Activated CD4-positive, alpha-beta T cell treated with anti-CD3 and anti-CD28 coated beads for 24 hours (primary cell): ENCODE measurements at regions not wholly inside any gene's neighbourhood (a gene's known extent, or its start where the extent isn't known, plus 50 kb on each side); places are given as distances from the start of the nearest gene placed in this dataset.

Experiments used
- DNase-seq, 2 donors: peaks; one replicate each; pipeline ENCODE4 v3.0.0-alpha.2; 2020; ENCODE audit warnings: low read depth in 2 of 2

DNA sequence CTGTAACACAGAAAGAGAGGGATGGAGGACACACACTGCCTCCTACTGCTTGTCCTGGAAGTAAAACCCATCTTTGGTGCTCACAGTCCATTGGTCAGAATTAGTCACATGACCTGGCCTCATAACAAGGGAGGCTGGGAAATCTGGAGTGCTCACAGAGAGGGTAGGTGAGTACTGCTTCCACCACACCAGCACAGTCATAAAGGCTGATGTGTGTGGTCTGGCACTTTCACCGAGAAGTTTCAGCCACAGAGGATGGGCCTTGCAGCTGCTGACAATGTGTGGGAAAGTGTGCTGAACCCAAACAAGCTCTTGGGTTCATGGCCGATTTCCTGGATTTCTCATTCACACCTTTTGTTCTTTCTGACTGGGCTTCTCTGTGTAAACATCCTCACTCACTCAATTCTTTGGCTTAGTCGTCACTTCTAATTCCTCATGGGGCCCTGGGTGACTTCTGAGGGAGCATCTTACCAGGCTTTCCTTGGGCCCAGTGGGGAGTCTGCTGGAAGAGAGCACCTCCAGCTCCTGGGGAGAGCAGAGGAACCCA is 100.7 kb downstream of the ASB7 start:
- DNase-seq = peak in 1 of 2 donors; percentile 15

DNA sequence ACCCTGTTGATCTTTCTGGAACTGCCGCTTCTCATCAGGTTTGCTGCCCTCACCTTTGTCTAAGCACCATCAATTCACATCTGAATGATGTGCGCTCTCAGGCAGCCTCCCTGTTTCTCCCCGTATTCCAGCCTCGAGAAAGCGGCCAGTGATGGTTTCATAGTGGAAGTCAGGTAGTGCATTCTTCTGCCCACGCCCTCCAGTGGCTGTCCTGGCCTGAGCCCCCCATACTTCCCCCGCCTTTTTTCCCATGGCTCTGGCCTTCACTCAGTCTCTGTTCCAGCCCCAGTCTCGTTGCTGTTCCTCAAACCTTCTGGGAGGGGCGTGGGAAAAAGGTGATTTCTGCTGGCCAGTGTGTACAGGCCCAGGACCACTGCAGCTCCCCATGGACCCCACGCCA is 101.3 kb downstream of the ASB7 start:
- DNase-seq = no peak

DNA sequence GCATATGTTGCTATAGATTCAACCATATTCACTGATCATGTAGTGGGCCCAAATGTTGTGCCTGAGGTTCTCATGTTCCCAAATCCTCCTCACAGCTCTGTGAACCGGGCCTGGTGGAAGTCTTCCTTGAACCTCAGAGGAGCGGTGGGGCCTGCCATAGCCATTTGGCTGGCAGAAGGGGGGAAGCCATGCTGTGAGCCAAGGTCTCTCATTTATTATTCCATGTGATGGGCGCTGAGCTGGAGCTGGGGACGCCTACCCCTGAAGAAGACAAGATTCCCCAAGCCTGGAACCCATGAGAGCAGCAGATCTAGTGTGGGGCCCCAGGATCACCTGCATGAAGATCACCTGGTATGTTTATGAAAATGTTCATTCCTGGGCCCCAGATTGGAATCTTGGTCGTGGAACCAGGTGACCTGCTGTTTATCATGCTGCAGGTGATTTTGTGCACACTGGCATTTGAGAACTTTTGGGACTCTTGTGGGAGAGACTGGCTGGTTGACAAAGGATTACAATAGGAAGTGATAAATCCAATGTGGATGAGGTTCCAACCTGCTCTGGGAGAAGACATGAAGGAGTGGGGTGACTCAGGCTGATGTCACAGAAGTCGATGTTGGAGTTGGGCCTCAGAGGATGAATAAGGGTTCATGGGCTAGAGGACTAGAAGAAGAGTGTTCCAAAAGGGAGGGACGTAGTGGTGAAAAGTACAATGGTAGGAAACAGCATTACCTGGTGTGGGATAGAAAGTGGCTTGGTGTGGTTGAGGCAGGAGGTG is 102.1 kb downstream of the ASB7 start:
- DNase-seq = no peak

DNA sequence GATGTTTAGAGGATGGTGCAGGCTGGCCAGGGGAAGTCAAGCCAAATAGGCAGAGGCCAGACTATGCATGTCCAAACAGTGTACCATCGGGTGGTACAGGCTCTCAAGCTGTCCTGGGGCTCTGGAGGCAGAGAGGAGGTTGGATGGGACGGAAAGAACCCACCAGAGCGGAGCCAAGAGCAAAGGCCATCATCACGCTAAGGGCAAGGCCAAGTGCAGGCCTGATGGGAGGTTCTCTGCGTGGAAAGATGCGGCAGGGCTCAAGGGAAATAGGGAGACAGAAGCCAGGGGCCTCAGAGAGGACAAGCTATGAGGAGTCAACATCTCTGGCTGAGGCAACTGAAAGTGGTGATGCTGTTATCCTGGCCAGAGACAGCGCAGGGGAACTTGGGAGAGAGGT is 102.7 kb downstream of the ASB7 start:
- DNase-seq = no peak

DNA sequence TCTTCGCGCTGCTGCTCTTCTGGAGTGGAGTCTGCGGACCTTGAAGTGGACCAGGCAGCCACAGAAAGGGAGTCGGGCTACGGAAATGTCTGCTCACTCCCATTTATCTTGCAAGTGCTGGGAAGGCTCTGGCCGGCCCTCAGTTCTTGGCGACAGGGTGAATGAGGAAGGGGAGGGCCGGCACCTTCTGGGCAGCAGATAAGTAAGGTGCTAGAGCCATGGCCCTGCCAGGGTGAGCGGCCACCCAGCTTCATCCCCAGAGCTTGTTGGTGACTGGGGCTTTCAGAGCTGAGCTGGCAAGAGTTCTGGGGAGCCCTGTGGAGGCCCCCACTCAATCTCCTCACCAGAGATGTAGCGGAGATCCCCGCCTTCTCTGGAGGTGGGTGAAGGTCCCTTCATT is 103.5 kb downstream of the ASB7 start:
- no peak for DNase-seq

DNA sequence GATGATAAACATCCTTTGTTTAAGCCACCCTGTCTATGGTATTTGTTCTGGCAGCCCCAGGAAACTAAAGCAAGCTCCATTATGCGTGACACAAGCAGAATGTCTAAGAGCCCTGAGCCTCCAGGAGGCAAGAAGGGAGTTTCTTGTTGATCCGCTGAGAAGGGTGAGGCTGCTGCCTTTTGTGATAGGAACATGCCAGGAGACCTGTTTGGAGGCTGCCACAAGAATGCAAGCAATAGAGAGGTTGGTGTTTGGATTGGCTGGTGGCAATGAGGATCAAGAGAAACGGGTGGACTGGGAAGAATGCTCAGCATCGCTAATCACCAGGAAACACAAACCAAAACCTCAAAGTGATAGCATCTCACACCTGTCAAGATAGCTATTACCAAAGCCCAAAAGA is 104.8 kb downstream of the ASB7 start:
- DNase-seq = no peak

DNA sequence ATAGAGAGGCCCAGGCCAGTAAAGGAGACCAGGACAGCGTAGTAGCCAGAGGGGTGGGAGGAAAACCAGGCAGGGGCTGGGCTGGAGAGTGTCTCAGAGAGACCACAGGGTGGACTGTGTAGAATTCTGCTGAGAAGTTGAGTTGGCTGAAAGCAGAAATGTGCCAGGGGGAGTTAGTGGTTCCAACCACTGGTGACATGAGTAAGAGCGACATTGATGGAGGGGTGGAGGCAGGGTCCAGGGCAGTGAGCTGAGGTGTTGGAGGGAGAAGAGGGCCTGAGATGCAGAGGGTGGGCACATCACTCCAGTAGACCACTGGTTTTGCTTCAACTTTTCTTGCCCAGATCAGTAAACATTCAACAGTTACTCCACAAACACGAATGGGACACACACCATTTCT is 106.5 kb downstream of the ASB7 start:
- no peak for DNase-seq

DNA sequence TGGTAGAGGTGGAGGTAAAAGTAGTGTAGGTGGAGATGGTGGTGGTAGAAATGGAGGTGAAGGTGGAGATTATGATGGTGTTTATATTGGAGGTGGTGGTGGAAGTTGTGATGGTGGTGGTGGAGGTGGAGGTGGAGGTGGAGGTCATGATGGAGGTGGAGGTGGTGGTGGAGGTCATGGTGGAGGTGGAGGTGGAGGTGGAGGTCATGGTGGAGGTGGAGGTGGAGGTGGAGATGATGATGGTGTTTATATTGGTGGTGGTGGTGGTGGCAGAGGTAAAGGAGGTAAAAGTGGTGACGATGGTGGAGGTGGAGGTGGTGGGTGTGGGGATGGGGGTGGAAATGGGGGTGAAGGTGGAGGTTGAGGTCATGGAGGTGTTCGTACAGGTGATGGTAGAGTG is 107.8 kb downstream of the ASB7 start:
- DNase-seq = no peak

DNA sequence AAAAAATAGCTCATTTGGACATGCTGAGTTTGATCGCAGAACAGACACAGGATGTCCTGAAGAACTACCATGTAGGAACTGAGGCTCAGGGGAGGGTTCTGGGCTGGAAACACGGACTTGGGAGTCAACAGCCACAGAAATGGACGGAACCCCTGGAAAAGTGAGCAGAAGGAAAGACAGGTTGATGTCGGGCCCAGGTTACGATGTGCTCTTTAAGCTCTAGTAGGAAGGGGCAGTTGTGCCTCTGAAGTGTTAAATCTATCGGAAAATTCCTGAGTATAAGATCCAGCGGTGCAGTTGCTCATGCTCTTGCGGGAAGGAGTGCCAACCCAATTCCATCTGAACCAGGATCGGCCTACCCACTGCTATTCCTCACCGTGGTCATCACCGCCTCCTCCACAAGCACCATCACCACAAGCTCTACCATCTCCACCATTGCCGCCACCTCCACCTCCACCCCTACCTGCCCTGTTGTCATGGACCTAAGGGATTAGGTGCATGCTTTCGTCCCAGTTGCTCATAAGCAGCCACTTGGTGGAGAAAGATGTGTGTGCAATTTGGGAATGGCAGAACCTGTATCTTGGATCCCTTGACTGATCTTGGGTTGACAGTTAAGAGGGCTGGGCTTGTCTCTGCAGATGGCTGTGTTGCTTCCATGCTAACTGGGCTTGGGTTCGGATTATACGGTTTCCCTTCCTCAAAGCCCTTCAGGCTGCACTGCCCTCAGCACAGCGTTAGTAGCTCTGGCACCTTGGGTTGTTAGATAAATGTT is 108.5 kb downstream of the ASB7 start:
- no peak for DNase-seq

DNA sequence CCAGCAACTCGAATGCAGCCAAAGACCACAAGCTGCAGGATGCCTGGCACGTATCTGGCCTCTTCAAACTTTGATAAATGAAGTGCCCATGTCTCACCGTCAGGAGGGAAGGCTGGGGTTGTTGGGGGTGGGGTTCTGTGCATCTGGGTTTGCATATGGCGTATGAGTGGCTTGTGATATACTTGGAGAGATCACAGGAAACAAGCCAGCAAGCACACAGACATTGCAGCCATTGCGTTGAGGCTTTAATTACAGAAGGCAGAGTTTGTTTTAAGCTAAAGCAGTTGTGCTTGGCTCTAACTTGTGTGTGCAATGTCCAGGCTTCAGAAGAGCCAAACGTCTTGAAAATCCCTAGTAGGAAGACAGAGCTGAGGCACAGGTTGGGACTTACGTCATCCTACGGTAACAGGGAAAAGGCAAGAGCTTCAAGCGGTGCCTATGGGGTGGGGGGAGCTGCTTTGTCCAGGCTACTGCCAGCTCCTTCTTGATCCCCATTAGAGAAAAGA is 109.2 kb downstream of the ASB7 start:
- DNase-seq = no peak

DNA sequence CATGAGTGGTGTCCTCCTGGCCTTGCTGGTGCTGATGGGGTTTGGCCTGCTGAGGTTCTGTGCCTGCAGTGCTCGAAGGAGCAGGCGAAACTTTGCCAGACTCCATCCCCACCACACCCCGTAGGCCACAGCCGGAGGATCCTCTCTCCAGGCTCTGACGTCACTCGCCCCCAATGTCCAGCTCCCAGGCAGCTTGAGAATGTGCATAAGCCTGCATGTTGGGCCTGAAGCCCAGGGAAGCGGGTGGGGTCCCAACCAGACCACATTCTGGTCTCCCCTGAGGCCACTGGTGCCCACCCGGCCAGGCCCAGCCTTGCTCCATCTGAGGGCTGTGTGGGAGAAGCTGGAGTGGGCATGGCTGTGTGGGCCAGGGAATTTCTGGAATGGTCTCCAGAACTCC is 109.8 kb downstream of the ASB7 start:
- DNase-seq = no peak

DNA sequence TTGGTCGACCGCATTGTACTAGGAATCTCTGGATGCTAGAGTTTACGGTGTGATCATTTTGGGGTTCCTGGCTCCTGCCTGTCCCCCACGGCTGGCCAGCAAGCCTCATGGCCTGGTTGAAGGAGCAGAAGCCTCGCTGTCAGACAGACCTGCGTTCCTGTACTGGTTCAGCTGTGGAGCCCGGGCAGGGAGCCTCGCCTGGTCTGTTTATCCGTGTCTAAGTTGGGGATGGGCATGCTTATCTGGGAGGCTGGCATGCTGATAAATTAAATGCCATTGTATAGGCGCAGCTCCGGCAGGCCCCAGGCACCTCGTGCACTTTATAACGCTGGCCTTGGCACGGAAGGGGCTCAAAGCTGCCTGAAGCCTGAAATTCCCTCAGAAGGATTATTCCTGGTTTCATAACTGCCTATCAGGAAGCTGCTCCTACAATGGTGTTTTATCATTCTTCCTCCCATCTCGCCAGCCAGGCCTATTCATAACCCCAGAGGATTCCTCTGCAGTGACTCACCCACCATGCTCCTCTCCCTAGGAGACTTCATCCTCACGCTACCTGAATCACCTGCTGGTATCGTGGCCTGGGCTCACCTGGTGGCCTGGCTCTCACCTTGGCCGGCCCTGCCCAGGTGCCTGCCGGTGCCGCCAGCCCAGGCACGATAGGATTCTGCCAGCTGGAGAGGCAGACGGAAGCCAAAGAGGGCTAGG is 110.9 kb downstream of the ASB7 start:
- DNase-seq = no peak

DNA sequence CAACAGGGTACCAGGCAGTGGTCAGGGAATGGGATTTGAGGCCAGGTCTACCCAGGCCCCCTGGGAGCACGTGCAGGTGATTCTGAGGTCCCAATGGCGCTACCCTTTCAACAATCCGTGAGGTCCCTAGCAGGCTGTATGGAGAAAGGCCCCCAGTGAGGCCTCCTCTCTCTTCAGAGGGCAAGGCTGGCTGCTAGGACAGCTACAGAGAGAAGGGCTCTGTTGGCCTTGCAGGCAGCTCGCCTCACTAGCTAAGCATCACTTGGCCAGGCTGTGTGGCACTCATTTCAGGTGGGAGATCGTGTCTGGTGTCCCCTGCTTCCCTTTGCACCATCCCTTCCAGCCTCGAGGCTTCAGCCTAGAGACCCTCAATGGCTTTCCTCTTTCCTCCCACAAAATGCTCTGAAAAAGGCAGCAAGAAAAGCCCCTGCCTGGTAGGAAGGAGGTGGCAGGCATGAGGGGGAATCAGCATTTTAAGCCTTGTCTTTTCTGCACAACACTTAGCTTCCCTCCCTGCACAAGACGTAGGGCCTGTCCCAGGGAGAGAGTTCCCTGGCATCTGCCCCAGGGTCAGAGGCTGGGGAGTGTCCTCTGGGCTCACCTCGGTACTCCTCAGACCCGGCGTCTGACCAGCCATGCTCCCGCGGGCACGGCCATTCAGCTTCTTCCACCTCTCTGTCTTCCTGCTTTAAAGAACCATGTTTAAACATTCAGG is 111.8 kb downstream of the ASB7 start:
- DNase-seq = no peak

DNA sequence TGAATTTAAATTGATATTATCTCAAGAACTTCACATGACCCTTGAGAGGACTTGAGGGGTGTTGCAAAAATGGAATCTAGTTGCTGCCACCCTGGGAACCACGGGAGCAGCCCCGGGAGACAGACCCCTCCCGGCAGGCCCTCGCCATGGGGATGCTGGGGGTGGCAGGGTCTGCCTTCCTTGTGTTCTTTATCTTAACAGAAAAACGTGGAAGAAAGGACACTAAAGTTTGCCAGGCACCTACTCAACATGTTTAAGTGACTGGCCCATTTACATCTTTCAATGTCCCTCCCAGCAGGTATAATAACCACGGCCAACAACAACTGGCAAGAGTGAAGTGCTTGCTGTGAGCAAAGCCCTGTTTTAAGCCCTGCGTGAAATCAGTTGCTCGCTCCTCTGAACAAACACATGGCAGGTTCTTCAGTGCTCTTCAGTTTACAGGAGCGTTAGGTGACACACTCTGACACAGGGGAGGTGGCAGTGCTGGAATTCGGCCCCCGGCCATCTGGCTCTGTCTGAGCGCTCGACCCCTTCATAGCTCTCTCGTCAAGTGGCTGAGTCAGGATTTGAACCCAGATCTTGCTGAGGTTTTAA is 112.5 kb downstream of the ASB7 start:
- DNase-seq = no peak

DNA sequence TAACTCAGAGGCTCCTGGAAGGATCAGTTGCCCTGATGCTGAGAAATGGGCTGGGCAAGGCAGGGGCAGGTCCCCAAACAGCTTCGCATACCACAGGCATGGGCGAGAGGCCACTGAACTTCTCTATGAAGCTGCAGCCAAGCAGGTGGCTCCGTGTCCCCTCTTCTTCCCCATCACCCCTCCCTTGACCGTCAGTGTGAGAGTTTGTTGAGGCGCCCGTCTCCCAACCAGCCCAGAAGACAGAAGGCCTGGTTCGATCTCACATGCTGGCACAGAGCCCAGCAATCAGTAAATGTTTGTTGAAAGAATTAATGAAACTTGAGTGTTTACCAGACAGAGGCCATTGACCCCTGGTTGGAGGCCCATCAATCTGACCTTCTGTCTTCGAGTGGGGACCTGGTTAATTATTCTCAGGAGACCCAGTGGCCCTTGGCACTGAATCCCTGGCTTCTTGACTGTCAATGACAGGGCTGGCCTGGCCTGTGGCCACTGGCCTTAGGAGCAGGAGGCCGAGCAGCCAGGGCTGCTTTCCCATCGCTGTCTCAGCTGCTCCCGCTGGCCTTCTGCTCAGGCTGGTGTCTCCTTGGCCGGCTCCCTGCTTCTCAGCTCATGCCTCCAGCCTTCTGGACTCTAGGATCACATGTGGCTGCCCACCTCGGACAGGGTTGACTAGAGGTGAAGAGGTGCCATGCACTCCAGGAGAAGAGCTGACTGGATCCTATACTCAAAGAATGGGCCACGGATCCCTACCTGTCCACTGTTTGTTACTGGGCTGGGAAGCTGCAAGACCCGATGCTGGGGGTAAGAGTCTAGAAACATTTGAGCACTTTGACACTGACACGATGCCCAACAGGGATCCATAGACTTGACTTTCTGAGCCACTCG is 113.4 kb downstream of the ASB7 start:
- no peak for DNase-seq

DNA sequence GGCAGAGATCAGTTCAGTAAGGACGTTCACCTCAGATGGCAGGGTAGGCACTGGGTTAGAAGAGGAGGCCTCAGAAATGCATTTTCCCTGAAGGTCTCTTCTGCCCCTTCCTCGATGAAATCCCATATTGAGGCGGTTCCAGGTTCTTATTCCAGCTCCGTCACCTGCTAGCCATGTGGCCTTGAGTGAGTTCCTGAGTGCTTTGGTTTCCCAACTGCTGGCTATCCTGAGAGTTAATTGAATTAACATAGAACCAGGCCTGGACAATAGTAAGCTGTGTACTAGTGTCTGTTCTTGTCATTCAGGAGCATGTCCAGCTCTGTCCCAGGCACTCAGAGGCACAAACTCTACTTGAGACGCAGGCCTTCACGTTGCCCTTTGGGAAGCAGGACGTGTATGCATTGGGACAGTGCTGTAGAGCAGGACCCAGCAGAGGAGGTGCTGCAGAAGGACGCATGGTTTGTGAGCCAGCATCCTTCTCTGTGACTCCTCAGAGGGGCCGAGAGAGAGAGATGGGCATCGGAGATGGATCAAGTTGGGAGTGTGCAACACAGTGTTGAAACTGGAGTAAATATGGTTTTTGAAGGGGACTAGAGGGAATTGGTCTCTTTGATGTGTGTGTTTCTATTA is 114.2 kb downstream of the ASB7 start:
- no peak for DNase-seq

DNA sequence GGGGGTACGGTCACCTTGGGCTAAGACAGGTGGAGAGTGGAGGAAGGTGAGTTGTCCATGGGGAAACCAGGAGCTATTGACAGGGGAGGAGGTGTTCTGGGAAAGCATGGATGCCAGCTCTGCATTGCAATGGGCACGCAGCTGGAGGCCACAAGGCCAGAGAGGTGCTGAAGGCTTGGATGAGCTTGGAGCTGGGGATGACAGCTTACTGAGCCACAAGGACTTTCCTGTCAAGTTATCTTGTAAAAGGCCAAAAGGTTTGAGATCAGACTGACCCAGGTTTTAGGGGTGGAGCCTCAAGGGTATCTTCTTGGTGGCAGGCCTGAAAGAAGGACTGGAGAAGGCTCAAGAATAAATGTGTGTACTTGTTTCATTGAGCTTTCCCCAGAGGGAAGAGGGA is 115.2 kb downstream of the ASB7 start:
- DNase-seq = no peak

DNA sequence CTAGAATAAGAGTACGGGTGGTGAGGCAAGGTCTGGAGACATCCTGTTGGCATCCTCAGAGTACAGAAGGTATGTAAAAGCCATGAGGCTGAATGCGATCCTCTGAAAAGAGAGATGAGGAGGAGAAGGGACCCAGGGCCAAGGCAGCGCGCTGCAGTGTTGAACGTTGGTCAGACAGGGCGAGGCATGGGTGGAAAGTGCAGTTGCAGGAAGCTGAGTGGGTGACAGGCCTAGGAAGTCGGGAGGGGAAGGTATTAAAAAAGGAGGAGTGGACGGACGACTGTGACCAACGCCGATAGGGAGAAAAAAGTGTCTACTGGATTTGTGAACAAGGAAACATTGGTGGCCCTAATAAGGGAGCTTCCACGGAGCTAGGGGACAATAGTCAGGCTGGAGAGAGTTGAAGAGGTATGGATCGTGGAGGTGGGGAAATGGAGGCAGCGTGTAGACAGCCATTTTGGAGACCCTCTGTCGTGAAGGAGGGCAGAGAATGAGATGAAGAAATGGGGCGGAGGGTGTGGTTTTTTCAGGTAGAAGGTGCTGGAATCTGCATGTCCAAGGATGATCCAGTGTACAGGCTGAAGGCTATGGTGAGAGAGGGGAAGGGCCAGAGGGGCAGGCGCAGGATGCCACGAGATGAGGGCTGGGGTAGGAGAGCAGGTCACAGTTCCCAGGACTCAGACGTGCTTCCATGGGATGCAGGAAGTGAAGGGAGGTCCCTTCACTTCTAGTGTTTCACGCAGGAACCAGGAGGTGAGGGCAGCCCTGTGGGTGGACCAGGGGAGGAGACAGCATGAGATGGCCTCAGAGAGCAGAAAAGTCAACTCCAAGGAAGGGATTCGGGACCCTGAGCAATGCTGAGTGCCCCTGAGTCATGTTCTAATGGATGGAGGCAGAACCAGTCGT is 115.9 kb downstream of the ASB7 start:
- DNase-seq = no peak
